ENCODE measurements at regions not wholly inside any gene's neighbourhood (a gene's known extent, or its start where the extent isn't known, plus 50 kb on each side); places are given as distances from the start of the nearest gene placed in this dataset.

GRCh38 chr13:78772933-78773332, 114.0 kb upstream of the OBI1 start:
- Histone ChIP-seq H3K27me3 (no peaks in the 10 kb centered on the region), H3K4me3 (no peak overlapping the region), H3K27ac (no peak overlapping the region), H3K9me3 (replicated peaks in 1 of 3) (no peaks in the 10 kb centered on the region), H3K4me1 (replicated peaks in 1 of 2) (no peaks in the 10 kb centered on the region), H3K36me3 (replicated peaks in 1 of 2) (no peaks in the 10 kb centered on the region)
- TF ChIP-seq CTCF (IDR thresholded peaks at IDR 0.05) (no peak), POLR2A (IDR thresholded peaks at IDR 0.05) (no peak)
- intact Hi-C loops (cut with DNase I) = no loop called here
- no peak for DNase-seq

GRCh38 chr13:78770601-78771000, 111.6 kb upstream of the OBI1 start:
- H3K36me3 ChIP-seq (replicated peaks in 1 of 2) = no peaks in the 10 kb centered on the region
- intact Hi-C loops (cut with DNase I) = no loop called here
- no peak overlapping the region for H3K27ac ChIP-seq
- H3K4me1 ChIP-seq (replicated peaks in 1 of 2) = no peaks in the 10 kb centered on the region
- 89 to 95% (median 93%) methylated on average over 1 of the region's 1 CpG for WGBS, 4 donors
- TF ChIP-seq POLR2A (IDR thresholded peaks at IDR 0.05) (no peak), CTCF (IDR thresholded peaks at IDR 0.05) (no peak)
- no peaks in the 10 kb centered on the region for H3K27me3 ChIP-seq
- DNase-seq = no peak
- H3K9me3 ChIP-seq (replicated peaks in 1 of 3) = no peaks in the 10 kb centered on the region
- no peak overlapping the region for H3K4me3 ChIP-seq

GRCh38 chr13:78768950-78769349, 110.0 kb upstream of the OBI1 start:
- Histone ChIP-seq H3K4me3 (no peak overlapping the region), H3K27ac (no peak overlapping the region), H3K9me3 (replicated peaks in 1 of 3) (no peaks in the 10 kb centered on the region), H3K27me3 (no peaks in the 10 kb centered on the region), H3K4me1 (replicated peaks in 1 of 2) (no peaks in the 10 kb centered on the region), H3K36me3 (replicated peaks in 1 of 2) (no peaks in the 10 kb centered on the region)
- WGBS, 4 donors = 55 to 100% (median 79%) methylated on average over 1 of the region's 1 CpG
- DNase-seq = no peak
- TF ChIP-seq POLR2A (IDR thresholded peaks at IDR 0.05) (no peak), CTCF (IDR thresholded peaks at IDR 0.05) (no peak)
- intact Hi-C loops (cut with DNase I) = no loop called here

GRCh38 chr13:78764665-78765064, 105.7 kb upstream of the OBI1 start:
- Histone ChIP-seq H3K27me3 (no peaks in the 10 kb centered on the region), H3K36me3 (replicated peaks in 1 of 2) (no peaks in the 10 kb centered on the region), H3K4me3 (no peak overlapping the region), H3K9me3 (replicated peaks in 1 of 3) (no peaks in the 10 kb centered on the region), H3K27ac (no peak overlapping the region), H3K4me1 (replicated peaks in 1 of 2) (no peaks in the 10 kb centered on the region)
- TF ChIP-seq CTCF (IDR thresholded peaks at IDR 0.05) (no peak), POLR2A (IDR thresholded peaks at IDR 0.05) (no peak)
- WGBS, 4 donors = 61 to 79% (median 67%) methylated on average over 9 of the region's 9 CpGs
- no peak for DNase-seq
- intact Hi-C loops (cut with DNase I) = no loop called here

All from adrenal gland (tissue), 9 donors.